ENCODE measurements at regions not wholly inside any gene's neighbourhood (a gene's known extent, or its start where the extent isn't known, plus 50 kb on each side); places are given as distances from the start of the nearest gene placed in this dataset.
A peak's percentile ranks its signal among the peaks of the same experiment; 100 is the strongest.

DNA sequence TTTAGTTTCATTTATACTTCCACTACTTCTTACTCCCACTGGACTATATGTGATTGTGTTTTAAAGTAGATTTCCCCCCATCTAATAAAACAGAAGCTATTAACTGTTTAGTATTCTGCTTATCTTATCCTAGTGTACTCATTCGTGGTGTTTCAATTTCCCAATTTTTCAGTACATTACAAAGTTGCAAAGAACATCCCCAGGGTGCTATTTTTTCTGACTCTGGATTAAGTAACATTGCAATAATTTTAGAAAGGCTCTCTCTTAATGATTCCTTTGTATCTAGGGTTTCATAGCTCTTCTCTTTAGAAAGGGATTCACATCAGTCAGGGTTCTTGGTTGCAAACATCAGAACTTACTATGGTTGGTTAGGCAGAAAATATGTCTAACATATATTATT, 317.9 kb upstream of the DIPK2B start:
- no peak for TF ChIP-seq CTCF (IDR thresholded peaks at IDR 0.05)
- Histone ChIP-seq H3K27ac (no peak overlapping the region), H3K4me3 (no peak overlapping the region)
- DNase-seq (ENCODE audit: low spot score) = no peak

- no peak for DNase-seq (ENCODE audit: low spot score)
- no peak for TF ChIP-seq CTCF (IDR thresholded peaks at IDR 0.05)
- no peak overlapping the region for H3K4me3 ChIP-seq
- H3K27ac ChIP-seq = no peak overlapping the region
These were observed 316.7 kb upstream of the DIPK2B start for GRCh38 chrX:45517090-45517973.

DNA sequence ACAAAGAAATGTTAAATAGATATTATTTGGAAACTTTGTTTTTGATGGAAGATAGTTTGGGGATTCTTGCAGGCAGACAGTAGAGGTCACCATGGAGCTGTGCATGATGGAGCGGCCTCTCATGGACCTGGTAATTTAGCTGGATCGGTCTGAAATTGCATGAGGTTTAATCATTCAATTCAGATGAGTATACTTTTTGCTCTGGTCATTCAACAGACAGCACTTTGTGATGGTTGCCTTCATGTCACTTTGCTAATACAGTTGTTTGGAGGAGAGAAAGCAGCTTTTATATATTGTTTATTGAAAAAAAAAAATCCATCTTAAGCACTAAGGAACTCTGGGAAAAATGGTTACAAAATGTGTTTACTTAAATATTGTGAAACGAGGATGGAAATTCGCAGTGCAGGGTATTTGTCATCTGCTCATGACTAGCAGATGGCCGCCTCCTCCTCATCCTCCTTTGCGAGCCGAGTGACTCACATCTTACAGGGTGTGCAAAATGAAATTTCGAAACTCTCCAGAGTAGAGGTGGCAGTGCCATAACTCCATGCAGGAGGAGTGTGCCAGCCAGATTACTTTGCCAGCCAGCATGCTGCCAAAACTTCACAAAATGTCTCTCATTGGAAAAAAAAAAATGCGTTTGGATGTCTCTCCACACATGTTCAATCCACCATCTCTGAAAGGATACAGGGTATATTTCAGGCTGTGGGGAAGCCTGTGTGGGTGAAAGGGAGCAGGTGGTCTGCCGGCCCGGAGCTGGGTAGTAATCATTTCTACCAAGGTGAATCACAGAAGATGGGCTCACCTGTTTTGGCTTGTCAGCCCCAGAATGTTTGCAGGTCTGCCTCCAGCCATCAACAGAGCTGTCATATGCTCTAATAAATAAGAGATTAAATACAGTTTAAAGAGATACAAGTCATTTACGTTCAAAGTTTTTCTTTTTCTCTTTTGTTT, 314.9 kb upstream of the DIPK2B start:
- TF ChIP-seq CTCF (IDR thresholded peaks at IDR 0.05) = no peak
- DNase-seq (ENCODE audit: low spot score) = peak; percentile 79
- H3K27ac ChIP-seq = peak overlapping the region in 1 of 2 donors; percentile 60
- peak overlapping the region; percentile 19 for H3K4me3 ChIP-seq

DNA sequence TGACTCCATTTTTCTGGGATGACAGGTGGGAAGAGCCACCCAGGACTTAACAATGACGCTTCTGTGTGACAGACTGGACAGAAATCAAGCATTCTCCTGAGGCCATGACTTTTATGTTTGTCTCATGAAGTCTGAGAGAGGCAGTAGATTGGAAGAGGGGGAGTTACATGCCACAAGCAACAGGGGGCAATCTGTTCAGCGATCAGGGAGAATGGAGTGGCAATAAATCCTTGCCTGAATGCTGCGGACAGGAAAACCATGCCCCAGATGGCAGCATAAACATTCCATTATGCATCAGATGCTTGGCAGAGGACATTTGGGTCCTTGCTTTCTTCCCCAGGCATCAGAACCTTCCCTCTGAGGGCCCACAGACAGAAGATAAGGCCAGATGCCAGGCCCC, 312.4 kb upstream of the DIPK2B start:
- DNase-seq (ENCODE audit: low spot score) = no peak
- no peak for TF ChIP-seq CTCF (IDR thresholded peaks at IDR 0.05)
- no peak overlapping the region for H3K4me3 ChIP-seq
- H3K27ac ChIP-seq = no peak overlapping the region

GRCh38 chrX:45508454-45508853, 307.8 kb upstream of the DIPK2B start:
- Histone ChIP-seq H3K27ac (peak overlapping the region in 1 of 2 donors; percentile 77), H3K4me3 (no peak overlapping the region)
- no peak for DNase-seq (ENCODE audit: low spot score)
- no peak for TF ChIP-seq CTCF (IDR thresholded peaks at IDR 0.05)

- no peak for TF ChIP-seq CTCF (IDR thresholded peaks at IDR 0.05)
- peak overlapping the region in 1 of 2 donors; percentile 75 for H3K27ac ChIP-seq
These were observed 305.6 kb upstream of the DIPK2B start for GRCh38 chrX:45506149-45506730.

More at GRCh38 chrX:45506149-45506730, 305.6 kb upstream of the DIPK2B start:
- no peak for DNase-seq (ENCODE audit: low spot score)
- no peak overlapping the region for H3K4me3 ChIP-seq

All from coronary artery (tissue), 2 donors.